Esophagus squamous epithelium (tissue), 5 donors: ENCODE measurements at regions not wholly inside any gene's neighbourhood (a gene's known extent, or its start where the extent isn't known, plus 50 kb on each side); places are given as distances from the start of the nearest gene placed in this dataset.

ENCODE experiments used
- DNase-seq: peaks from one replicate; lab custom pipeline; 2025; lab: John Stamatoyannopoulos, UW
- H3K27ac ChIP-seq, 4 donors: fragments of 200-600 bp; sonication (generic); one replicate each; pipeline ENCODE4 v1.5.1; 2016 to 2019; ENCODE audit warnings: mild to moderate bottlenecking in 1 of 4
- H3K27me3 ChIP-seq, 4 donors: fragments of 200-600 bp; sonication (generic); 1 replicate in 3 of 4; 2 replicates in 1 of 4; pipeline versions ENCODE4 v1.5.1 to v1.6.0; 2017 to 2021; ENCODE audit warnings: antibody characterized with exemption in 1 of 4
- H3K36me3 ChIP-seq, 3 donors: fragments of 200-600 bp; sonication (generic); one replicate each; pipeline ENCODE4 v1.5.1; 2016 to 2019
- H3K4me1 ChIP-seq, 3 donors: fragments of 200-600 bp; sonication (generic); one replicate each; pipeline ENCODE4 v1.5.1; 2017 to 2019
- H3K4me3 ChIP-seq, 4 donors: fragments of 200-600 bp; sonication (generic); 1 replicate in 3 of 4; 2 replicates in 1 of 4; pipeline ENCODE4 v1.5.1; 2016 to 2019; ENCODE audit warnings: mild to moderate bottlenecking in 2 of 4, moderate library complexity in 1 of 4
- H3K9me3 ChIP-seq, 3 donors: fragments of 200-600 bp; sonication (generic); one replicate each; pipeline ENCODE4 v1.5.1; 2016 to 2019
- CTCF ChIP-seq, 6 experiments: fragments of 450-650 bp in 4 of 6; fragments of 200-600 bp in 2 of 6; sonication (generic) in 2 of 6; IDR thresholded peaks; one replicate each; pipeline ENCODE4 v1.5.1; 2016 to 2019; ENCODE audit warnings: antibody characterized with exemption in 6 of 6, mild to moderate bottlenecking in 4 of 6, moderate library complexity in 4 of 6
- POLR2A ChIP-seq, 4 donors: fragments of 450-650 bp; IDR thresholded peaks; one replicate each; pipeline ENCODE4 v1.6.1; 2017; ENCODE audit warnings: antibody characterized with exemption in 4 of 4, mild to moderate bottlenecking in 4 of 4, moderate library complexity in 3 of 4
- WGBS, 2 donors: methylation state at CpG; one replicate each; pipeline ENCODE4 v1.1.5; 2018; 5-methylcytosine and 5-hydroxymethylcytosine counted together
- intact Hi-C: fragments of 100-400 bp; cut with DNase I; formaldehyde crosslinking; loops from one replicate; pipeline ENCODE4 v1.15.0; 2022
- donor health status: DM: yes; HTN: yes; CAD: no.

GRCh38 chr12:84492351-84492883 is 420.2 kb downstream of the SLC6A15 start:
- Histone ChIP-seq H3K36me3 (no peaks in the 10 kb centered on the region), H3K27ac (no peak overlapping the region), H3K4me3 (no peak overlapping the region), H3K9me3 (no peaks in the 10 kb centered on the region), H3K27me3 (no peaks in the 10 kb centered on the region), H3K4me1 (no peaks in the 10 kb centered on the region)
- TF ChIP-seq POLR2A (IDR thresholded peaks at IDR 0.05), result no peak
- TF ChIP-seq CTCF (IDR thresholded peaks at IDR 0.05), result no peak
- DNase-seq, result no peak
- WGBS, 2 donors, result 75 to 77% methylated on average over 3 of the region's 3 CpGs
- intact Hi-C loops, result no loop called here

- 66 to 79% methylated on average over 2 of the region's 2 CpGs for WGBS, 2 donors
- no peaks in the 10 kb centered on the region for H3K36me3 ChIP-seq
- no peaks in the 10 kb centered on the region for H3K27me3 ChIP-seq
- DNase-seq, result no peak
- no peaks in the 10 kb centered on the region for H3K9me3 ChIP-seq
- no peak overlapping the region for H3K4me3 ChIP-seq
- TF ChIP-seq POLR2A (IDR thresholded peaks at IDR 0.05) (no peak), CTCF (IDR thresholded peaks at IDR 0.05) (no peak)
- H3K4me1 ChIP-seq, result no peaks in the 10 kb centered on the region
- intact Hi-C loops, result no loop called here
- H3K27ac ChIP-seq, result no peak overlapping the region
Measured at GRCh38 chr12:84484798-84485197, 427.8 kb downstream of the SLC6A15 start.

- DNase-seq, result no peak
- Histone ChIP-seq H3K36me3 (no peaks in the 10 kb centered on the region), H3K27ac (no peak overlapping the region), H3K4me3 (no peak overlapping the region), H3K4me1 (no peaks in the 10 kb centered on the region), H3K9me3 (no peaks in the 10 kb centered on the region), H3K27me3 (no peaks in the 10 kb centered on the region)
- 80 to 86% methylated on average over 3 of the region's 3 CpGs for WGBS, 2 donors
- intact Hi-C loops, result no loop called here
- TF ChIP-seq CTCF (IDR thresholded peaks at IDR 0.05) (no peak), POLR2A (IDR thresholded peaks at IDR 0.05) (no peak)
Measured at GRCh38 chr12:84480803-84481202, 431.8 kb downstream of the SLC6A15 start.

- Histone ChIP-seq H3K27me3 (no peaks in the 10 kb centered on the region), H3K9me3 (no peaks in the 10 kb centered on the region), H3K4me1 (no peaks in the 10 kb centered on the region), H3K4me3 (no peak overlapping the region), H3K27ac (no peak overlapping the region), H3K36me3 (no peaks in the 10 kb centered on the region)
- TF ChIP-seq CTCF (IDR thresholded peaks at IDR 0.05), result no peak
- no peak for TF ChIP-seq POLR2A (IDR thresholded peaks at IDR 0.05)
- DNase-seq, result no peak
- intact Hi-C loops, result no loop called here
Measured at GRCh38 chr12:84470361-84470760, 442.2 kb downstream of the SLC6A15 start.

- no peaks in the 10 kb centered on the region for H3K4me1 ChIP-seq
- intact Hi-C loops, result no loop called here
- no peak overlapping the region for H3K27ac ChIP-seq
- no peaks in the 10 kb centered on the region for H3K36me3 ChIP-seq
- 61 to 64% methylated on average over 5 of the region's 5 CpGs for WGBS, 2 donors
- DNase-seq, result no peak
- H3K9me3 ChIP-seq, result no peaks in the 10 kb centered on the region
- TF ChIP-seq CTCF (IDR thresholded peaks at IDR 0.05), result no peak
- TF ChIP-seq POLR2A (IDR thresholded peaks at IDR 0.05), result no peak
- H3K27me3 ChIP-seq, result no peaks in the 10 kb centered on the region
- no peak overlapping the region for H3K4me3 ChIP-seq
Measured at GRCh38 chr12:84464616-84465015, 448.0 kb downstream of the SLC6A15 start.
